Endothelial cell of umbilical vein (primary cell): ENCODE measurements at regions not wholly inside any gene's neighbourhood (a gene's known extent, or its start where the extent isn't known, plus 50 kb on each side); places are given as distances from the start of the nearest gene placed in this dataset.

ENCODE experiments used
- BruUV-seq: library from RNA; stranded (reverse); fragments of 400-500 nt; replicated peaks from 2 replicates; lab custom pipeline; 2021; lab: Mats Ljungman, UMichigan
- CTCF ChIA-PET: fragments of 300-600, 350-600 bp; sonication (Branson Sonifier 250); formaldehyde crosslinking; loops from one replicate; lab custom pipeline; 2021; ENCODE audit warnings: antibody characterized with exemption, inconsistent platforms; lab: Charles Lee
- POLR2A ChIA-PET: fragments of 300-600, 350-600 bp; sonication (Branson Sonifier 250); formaldehyde crosslinking; loops from one replicate; lab custom pipeline; 2021; ENCODE audit warnings: antibody characterized with exemption, inconsistent platforms; lab: Charles Lee
- DNase-seq: peaks from one replicate; pipeline ENCODE4 v3.0.0-alpha.2; 2011; ENCODE audit warnings: low read depth, low spot score
- FAIRE-seq: peaks from 2 replicates; lab custom pipeline; 2011; peaks lifted over from hg19 to GRCh38; lab: Jason Lieb, UNC
- H2AFZ ChIP-seq: 2 replicates; pipeline ENCODE4 v1.6.0; 2012; ENCODE audit warnings: low read depth, low read length, control low read depth, inconsistent platforms
- H3K27ac ChIP-seq: 2 replicates; pipeline ENCODE4 v1.5.1; 2011; ENCODE audit warnings: low read depth, mild to moderate bottlenecking, control low read depth, low read length, moderate library complexity; ENCODE audit not compliant: insufficient read depth
- H3K27me3 ChIP-seq, 2 experiments: 2 replicates each; pipeline versions ENCODE4 v1.6.0 to v1.6.1; 2011; ENCODE audit warnings: low read length in 2 of 2, mixed read lengths in 1 of 2; ENCODE audit not compliant: control insufficient read depth in 2 of 2, insufficient read depth in 2 of 2
- H3K36me3 ChIP-seq, 2 experiments: 2 replicates in 1 of 2; 3 replicates in 1 of 2; pipeline ENCODE4 v1.5.1; 2011; ENCODE audit warnings: low read length in 2 of 2, mild to moderate bottlenecking in 1 of 2, moderate library complexity in 1 of 2; ENCODE audit not compliant: control insufficient read depth in 2 of 2, insufficient read depth in 2 of 2; ENCODE audit errors: extremely low read depth in 1 of 2
- H3K4me1 ChIP-seq: 3 replicates; pipeline ENCODE4 v1.5.1; 2011; ENCODE audit warnings: mild to moderate bottlenecking, low read length; ENCODE audit not compliant: control insufficient read depth, insufficient read depth; ENCODE audit errors: extremely low read depth
- H3K4me2 ChIP-seq: 2 replicates; pipeline ENCODE4 v1.6.1; 2011; ENCODE audit warnings: low read length, control low read depth, mixed read lengths; ENCODE audit not compliant: insufficient read depth
- H3K4me3 ChIP-seq, 3 experiments: fragments of 200-600 bp in 1 of 3; sonication (generic), shearing (Covaris generic) in 1 of 3; replicated peaks in 1 of 3; 2 replicates each; pipeline ENCODE4 v1.5.1; 2011 to 2016; ENCODE audit warnings: control low read depth in 3 of 3, low read length in 3 of 3, mild to moderate bottlenecking in 2 of 3, inconsistent platforms in 1 of 3, low read depth in 1 of 3, moderate library complexity in 1 of 3; ENCODE audit not compliant: insufficient read depth in 1 of 3
- H3K79me2 ChIP-seq: 2 replicates; pipeline ENCODE4 v1.6.0; 2012; ENCODE audit warnings: low read length, inconsistent platforms; ENCODE audit not compliant: control insufficient read depth, insufficient read depth
- H3K9ac ChIP-seq: replicated peaks from 2 replicates; pipeline ENCODE3; 2011; ENCODE audit warnings: low read length, control low read depth; ENCODE audit not compliant: insufficient read depth; ENCODE audit errors: extremely low read depth
- H3K9me1 ChIP-seq: replicated peaks from 3 replicates; pipeline ENCODE4 v1.6.0; 2011; ENCODE audit warnings: mild to moderate bottlenecking, low read length; ENCODE audit not compliant: control insufficient read depth, insufficient read depth; ENCODE audit errors: extremely low read depth
- H3K9me3 ChIP-seq: replicated peaks from 2 replicates; pipeline ENCODE4 v1.5.1; 2012; ENCODE audit warnings: low read length, inconsistent platforms; ENCODE audit not compliant: control insufficient read depth, insufficient read depth
- H4K20me1 ChIP-seq: replicated peaks from 2 replicates; pipeline ENCODE3; 2011; ENCODE audit warnings: mild to moderate bottlenecking, low read length; ENCODE audit not compliant: control insufficient read depth, insufficient read depth; ENCODE audit errors: extremely low read depth
- EZH2 ChIP-seq: IDR thresholded peaks from 2 replicates; pipeline ENCODE4 v1.6.1; 2012; ENCODE audit warnings: borderline replicate concordance, low read depth, mild to moderate bottlenecking, moderate library complexity, low read length, inconsistent platforms; ENCODE audit not compliant: severe bottlenecking
- FOS ChIP-seq: IDR thresholded peaks from 2 replicates; pipeline ENCODE4 v1.6.1; 2011; ENCODE audit warnings: mild to moderate bottlenecking, low read length, moderate library complexity, borderline replicate concordance; ENCODE audit not compliant: insufficient read depth
- GATA2 ChIP-seq: IDR thresholded peaks from 2 replicates; pipeline ENCODE4 v1.7.0; 2011; ENCODE audit warnings: low read depth, mild to moderate bottlenecking, moderate library complexity, mixed read lengths, low read length; ENCODE audit not compliant: insufficient read length, insufficient read depth
- JUN ChIP-seq: IDR thresholded peaks from 2 replicates; pipeline ENCODE4 v1.6.1; 2011; ENCODE audit warnings: borderline replicate concordance, low read depth; ENCODE audit not compliant: insufficient read length, insufficient read depth
- MAX ChIP-seq: IDR thresholded peaks from 2 replicates; pipeline ENCODE4 v1.6.1; 2011; ENCODE audit not compliant: insufficient read depth, insufficient read length
- MYC ChIP-seq: IDR thresholded peaks from one replicate; pipeline ENCODE4 v1.6.1; 2011; ENCODE audit warnings: mild to moderate bottlenecking, low read depth, low read length
- POLR2A ChIP-seq: IDR thresholded peaks from 2 replicates; pipeline ENCODE4 v1.6.1; 2012; ENCODE audit warnings: low read depth, mild to moderate bottlenecking, control low read depth, low read length
- POLR2AphosphoS5 ChIP-seq: IDR thresholded peaks from 2 replicates; pipeline ENCODE4 v1.6.1; 2012; ENCODE audit warnings: low read depth, mild to moderate bottlenecking, control low read depth, low read length, moderate library complexity; ENCODE audit not compliant: insufficient read depth
- dilution Hi-C: fragments of 300-500 bp; cut with MboI; formaldehyde crosslinking; loops from one replicate; pipeline ENCODE4 v1.15.0; 2019; ENCODE audit warnings: low sequenced_read_pairs; ENCODE audit not compliant: extremely low pct_ligation_motif_present
- intact Hi-C: fragments of 100-400 bp; cut with micrococcal nuclease; formaldehyde crosslinking; loops from one replicate; pipeline ENCODE4 v1.10.0; 2022
- TF ChIP-seq, protein P1 (sequence below), 2 donors: IDR thresholded peaks; 1 replicate in 1 of 2; 2 replicates in 1 of 2; pipeline ENCODE4 v1.5.1; 2011; ENCODE audit warnings: low read length in 2 of 2, mild to moderate bottlenecking in 2 of 2, moderate library complexity in 2 of 2, control low read depth in 1 of 2, inconsistent platforms in 1 of 2, low read depth in 1 of 2; ENCODE audit not compliant: insufficient read depth in 1 of 2; ENCODE audit errors: extremely low read depth in 1 of 2

- H3K27me3 ChIP-seq, result no peaks in the 10 kb centered on the region
- H3K36me3 ChIP-seq, result no peaks in the 10 kb centered on the region
- ChIA-PET POLR2A (no interaction called here), CTCF (no interaction called here)
- no peak overlapping the region for H3K4me3 ChIP-seq
- H3K4me2 ChIP-seq, result no peak overlapping the region
- intact Hi-C loops, result no loop called here
- H2AFZ ChIP-seq, result no peak overlapping the region
- DNase-seq (no peak), FAIRE-seq (no peak)
- H3K9me3 ChIP-seq, result no peaks in the 10 kb centered on the region
- dilution Hi-C loops, result no loop called here
- no TSS peak for BruUV-seq
- H4K20me1 ChIP-seq, result no peaks in the 10 kb centered on the region
- H3K79me2 ChIP-seq, result no peaks in the 10 kb centered on the region
- no peak overlapping the region for H3K27ac ChIP-seq
- no peaks in the 10 kb centered on the region for H3K4me1 ChIP-seq
- no peaks in the 10 kb centered on the region for H3K9me1 ChIP-seq
- no peak overlapping the region for H3K9ac ChIP-seq
- no peak for TF ChIP-seq FOS
- TF ChIP-seq JUN, result no peak
- TF ChIP-seq MYC, result no peak
- no peak for TF ChIP-seq GATA2
- TF ChIP-seq POLR2AphosphoS5, result no peak
- no peak for TF ChIP-seq POLR2A
- TF ChIP-seq MAX, result no peak
- TF ChIP-seq, protein P1, sequence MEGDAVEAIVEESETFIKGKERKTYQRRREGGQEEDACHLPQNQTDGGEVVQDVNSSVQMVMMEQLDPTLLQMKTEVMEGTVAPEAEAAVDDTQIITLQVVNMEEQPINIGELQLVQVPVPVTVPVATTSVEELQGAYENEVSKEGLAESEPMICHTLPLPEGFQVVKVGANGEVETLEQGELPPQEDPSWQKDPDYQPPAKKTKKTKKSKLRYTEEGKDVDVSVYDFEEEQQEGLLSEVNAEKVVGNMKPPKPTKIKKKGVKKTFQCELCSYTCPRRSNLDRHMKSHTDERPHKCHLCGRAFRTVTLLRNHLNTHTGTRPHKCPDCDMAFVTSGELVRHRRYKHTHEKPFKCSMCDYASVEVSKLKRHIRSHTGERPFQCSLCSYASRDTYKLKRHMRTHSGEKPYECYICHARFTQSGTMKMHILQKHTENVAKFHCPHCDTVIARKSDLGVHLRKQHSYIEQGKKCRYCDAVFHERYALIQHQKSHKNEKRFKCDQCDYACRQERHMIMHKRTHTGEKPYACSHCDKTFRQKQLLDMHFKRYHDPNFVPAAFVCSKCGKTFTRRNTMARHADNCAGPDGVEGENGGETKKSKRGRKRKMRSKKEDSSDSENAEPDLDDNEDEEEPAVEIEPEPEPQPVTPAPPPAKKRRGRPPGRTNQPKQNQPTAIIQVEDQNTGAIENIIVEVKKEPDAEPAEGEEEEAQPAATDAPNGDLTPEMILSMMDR (IDR thresholded peaks at IDR 0.05; ENCODE audit: extremely low read depth in 1 of 2, insufficient read depth in 1 of 2, low read depth in 1 of 2, low read length in 2 of 2), result no peak
- no peak for TF ChIP-seq EZH2
These were observed 530.3 kb downstream of the EPHA5 start for GRCh38 chr4:65139998-65140397.
